Prostate gland (tissue), 2 donors: ENCODE measurements at regions not wholly inside any gene's neighbourhood (a gene's known extent, or its start where the extent isn't known, plus 50 kb on each side); places are given as distances from the start of the nearest gene placed in this dataset.

Experiments
- DNase-seq: peaks from one replicate; pipeline ENCODE4 v3.0.0-alpha.2; 2019; ENCODE audit warnings: low spot score
- H3K27ac ChIP-seq, 2 donors: fragments of 200-600 bp; sonication (generic); 2 replicates each; pipeline ENCODE4 v1.5.1; 2017 to 2019
- H3K27me3 ChIP-seq: fragments of 200-600 bp; sonication (generic); replicated peaks from 2 replicates; pipeline ENCODE4 v1.5.1; 2019; ENCODE audit not compliant: insufficient read depth
- H3K36me3 ChIP-seq, 2 donors: fragments of 200-600 bp; sonication (generic); 1 replicate in 1 of 2; 2 replicates in 1 of 2; pipeline versions ENCODE4 v1.5.1 to v1.8.1; 2017 to 2019
- H3K4me1 ChIP-seq: fragments of 200-600 bp; sonication (generic); replicated peaks from 2 replicates; pipeline ENCODE4 v1.5.1; 2019
- H3K4me3 ChIP-seq, 2 donors: fragments of 200-600 bp; sonication (generic); 2 replicates each; pipeline ENCODE4 v1.5.1; 2017 to 2019
- H3K9me3 ChIP-seq: fragments of 200-600 bp; sonication (generic); 2 replicates; pipeline ENCODE4 v1.5.1; 2017
- POLR2A ChIP-seq: fragments of 450-650 bp; IDR thresholded peaks from one replicate; pipeline ENCODE4 v1.6.1; 2016; ENCODE audit warnings: antibody characterized with exemption, mild to moderate bottlenecking
- POLR2AphosphoS5 ChIP-seq: sonication (generic); formaldehyde crosslinking; IDR thresholded peaks from one replicate; pipeline ENCODE4 v1.6.1; 2017; ENCODE audit warnings: antibody characterized with exemption
- WGBS: methylation state at CpG from one replicate; pipeline ENCODE4 v1.1.5; 2018; 5-methylcytosine and 5-hydroxymethylcytosine counted together
- intact Hi-C: fragments of 100-400 bp; cut with DNase I; formaldehyde crosslinking; loops from one replicate; pipeline ENCODE4 v1.14.2; 2022
- TF ChIP-seq, protein P1 (sequence below), 4 experiments: fragments of 200-600 bp in 2 of 4; fragments of 450-650 bp in 2 of 4; sonication (generic) in 2 of 4; IDR thresholded peaks; 1 replicate in 3 of 4; 2 replicates in 1 of 4; pipeline ENCODE4 v1.5.1; 2016 to 2019; ENCODE audit warnings: antibody characterized with exemption in 4 of 4, mild to moderate bottlenecking in 2 of 4, moderate library complexity in 2 of 4

DNA sequence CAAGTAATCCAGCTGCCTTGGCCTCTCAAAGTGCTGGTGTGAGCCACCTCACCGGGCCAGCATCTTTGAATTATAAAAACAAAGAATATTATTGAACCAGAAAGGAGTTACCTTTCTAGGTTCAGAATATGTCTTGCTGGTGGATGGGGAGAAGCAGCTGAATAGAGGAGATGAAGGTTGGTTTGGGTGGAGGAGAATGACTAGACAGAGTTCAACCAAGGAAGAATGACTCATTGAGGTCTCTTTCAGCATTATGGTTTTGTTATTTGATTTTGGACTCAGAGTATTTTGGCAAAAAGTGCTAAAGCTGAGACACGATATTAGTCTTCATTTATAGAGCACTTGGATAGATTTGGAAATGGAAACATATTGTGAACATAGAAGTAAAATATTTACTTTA is 75.2 kb upstream of the MPDZ start:
- H3K4me3 ChIP-seq: no peak overlapping the region
- TF ChIP-seq POLR2A (no peak), POLR2AphosphoS5 (no peak)
- TF ChIP-seq, protein P1, sequence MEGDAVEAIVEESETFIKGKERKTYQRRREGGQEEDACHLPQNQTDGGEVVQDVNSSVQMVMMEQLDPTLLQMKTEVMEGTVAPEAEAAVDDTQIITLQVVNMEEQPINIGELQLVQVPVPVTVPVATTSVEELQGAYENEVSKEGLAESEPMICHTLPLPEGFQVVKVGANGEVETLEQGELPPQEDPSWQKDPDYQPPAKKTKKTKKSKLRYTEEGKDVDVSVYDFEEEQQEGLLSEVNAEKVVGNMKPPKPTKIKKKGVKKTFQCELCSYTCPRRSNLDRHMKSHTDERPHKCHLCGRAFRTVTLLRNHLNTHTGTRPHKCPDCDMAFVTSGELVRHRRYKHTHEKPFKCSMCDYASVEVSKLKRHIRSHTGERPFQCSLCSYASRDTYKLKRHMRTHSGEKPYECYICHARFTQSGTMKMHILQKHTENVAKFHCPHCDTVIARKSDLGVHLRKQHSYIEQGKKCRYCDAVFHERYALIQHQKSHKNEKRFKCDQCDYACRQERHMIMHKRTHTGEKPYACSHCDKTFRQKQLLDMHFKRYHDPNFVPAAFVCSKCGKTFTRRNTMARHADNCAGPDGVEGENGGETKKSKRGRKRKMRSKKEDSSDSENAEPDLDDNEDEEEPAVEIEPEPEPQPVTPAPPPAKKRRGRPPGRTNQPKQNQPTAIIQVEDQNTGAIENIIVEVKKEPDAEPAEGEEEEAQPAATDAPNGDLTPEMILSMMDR (IDR thresholded peaks at IDR 0.05): no peak
- H3K9me3 ChIP-seq: no peaks in the 10 kb centered on the region
- H3K27me3 ChIP-seq: no peaks in the 10 kb centered on the region
- intact Hi-C loops: loop anchor here (5.0 to 10.0 kb wide), 3 partner anchors 73 to 1080 kb away; no protein-coding TSS in a partner anchor
- 69% methylated on average over 2 of the region's 2 CpGs for WGBS
- no peaks in the 10 kb centered on the region for H3K36me3 ChIP-seq
- no peak for DNase-seq
- no peaks in the 10 kb centered on the region for H3K4me1 ChIP-seq
- H3K27ac ChIP-seq: no peak overlapping the region

DNA sequence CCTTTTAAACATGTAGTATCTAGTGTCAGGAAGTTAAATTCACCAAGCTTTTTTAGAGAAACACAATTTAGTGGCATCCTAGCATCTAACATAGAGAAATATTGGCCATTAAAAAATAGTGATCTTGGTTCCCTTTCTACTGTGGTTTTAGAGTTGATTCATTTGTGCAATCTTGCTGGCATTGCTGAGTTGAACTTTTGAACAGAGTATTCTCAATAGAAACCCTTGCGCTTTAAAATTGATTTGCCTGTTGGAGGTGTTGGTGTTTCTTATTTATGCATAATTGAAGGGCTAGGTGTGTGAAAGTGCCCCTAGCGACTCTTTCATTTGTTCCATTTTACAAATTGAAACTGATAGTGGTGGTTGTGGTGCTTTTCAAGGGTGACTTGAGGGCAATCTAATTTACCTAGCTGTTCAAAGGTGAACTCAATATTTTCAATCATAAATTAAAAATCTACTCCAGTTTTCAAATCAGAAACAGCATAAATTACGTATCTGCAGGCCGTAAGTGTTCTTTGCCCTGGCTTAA is 73.0 kb upstream of the MPDZ start:
- Histone ChIP-seq H3K4me3 (no peak overlapping the region), H3K27me3 (no peaks in the 10 kb centered on the region), H3K9me3 (no peaks in the 10 kb centered on the region), H3K36me3 (no peaks in the 10 kb centered on the region), H3K4me1 (no peaks in the 10 kb centered on the region), H3K27ac (no peak overlapping the region)
- intact Hi-C loops: loop anchor here (5.0 to 10.0 kb wide), 3 partner anchors 75 to 1082 kb away; no protein-coding TSS in a partner anchor
- no peak for DNase-seq
- TF ChIP-seq, protein P1 (IDR thresholded peaks at IDR 0.05): no peak
- TF ChIP-seq POLR2AphosphoS5: no peak
- no peak for TF ChIP-seq POLR2A
- WGBS: 71% methylated on average over 4 of the region's 4 CpGs

DNA sequence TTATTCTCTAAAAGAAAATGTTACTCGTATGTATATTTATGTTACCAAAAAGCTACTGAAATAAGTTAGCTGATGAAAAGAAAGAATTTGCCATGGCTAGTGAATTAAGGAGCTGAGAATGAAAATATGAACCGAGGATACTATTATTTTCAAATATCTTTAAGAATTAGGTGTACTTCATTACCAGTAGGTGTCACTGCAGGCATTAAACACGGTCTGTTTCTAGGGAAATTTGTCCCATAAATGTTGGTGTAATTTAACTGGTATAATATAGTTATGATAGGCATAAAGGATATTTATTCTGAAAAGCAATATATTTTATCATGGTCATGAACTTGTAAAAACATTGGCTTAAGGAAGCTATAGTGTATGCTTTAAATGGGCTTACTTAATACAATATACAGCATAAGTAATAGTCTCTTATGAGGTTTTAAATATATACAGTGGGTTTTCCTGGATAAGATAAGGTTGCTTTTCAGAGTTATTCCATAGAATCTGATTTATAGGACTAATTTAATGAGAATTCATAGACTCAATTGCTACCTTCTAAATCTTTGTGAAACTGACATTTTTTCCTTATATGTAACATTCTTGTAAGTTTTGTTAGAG is 72.4 kb upstream of the MPDZ start:
- intact Hi-C loops: loop anchor here (5.0 to 10.0 kb wide), 3 partner anchors 75 to 1083 kb away; no protein-coding TSS in a partner anchor
- Histone ChIP-seq H3K27me3 (no peaks in the 10 kb centered on the region), H3K4me3 (no peak overlapping the region), H3K4me1 (no peaks in the 10 kb centered on the region), H3K9me3 (no peaks in the 10 kb centered on the region), H3K27ac (no peak overlapping the region), H3K36me3 (no peaks in the 10 kb centered on the region)
- peak; percentile 6 for DNase-seq
- WGBS: 12% methylated on average over 3 of the region's 3 CpGs
- TF ChIP-seq, protein P1 (IDR thresholded peaks at IDR 0.05): peak in 3 of 4 experiments; percentile 48 to 68 (median 66)
- TF ChIP-seq POLR2AphosphoS5 (no peak), POLR2A (no peak)

DNA sequence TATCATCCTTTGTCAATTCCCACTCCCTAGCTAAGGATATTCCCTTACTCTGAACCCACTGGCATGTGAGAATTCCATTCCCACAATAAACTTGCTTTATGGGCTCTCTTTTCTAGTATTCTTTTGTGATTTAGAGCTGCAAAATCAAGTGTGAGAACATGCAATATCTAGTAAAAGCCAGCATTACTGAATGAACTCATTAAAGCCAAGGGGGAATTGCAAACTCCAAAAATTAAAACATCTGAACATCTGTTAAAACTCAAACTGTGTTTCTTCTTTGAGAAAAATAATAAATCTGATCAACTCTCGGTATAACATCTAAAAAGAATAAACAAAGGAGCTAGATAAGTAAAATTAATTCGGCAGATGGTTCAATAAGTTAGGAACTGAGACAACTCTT is 53.1 kb upstream of the MPDZ start:
- no peak overlapping the region for H3K27ac ChIP-seq
- 36% methylated on average over 2 of the region's 2 CpGs for WGBS
- no peak overlapping the region for H3K4me3 ChIP-seq
- H3K36me3 ChIP-seq: no peaks in the 10 kb centered on the region
- H3K4me1 ChIP-seq: no peaks in the 10 kb centered on the region
- TF ChIP-seq POLR2AphosphoS5 (no peak), POLR2A (no peak)
- TF ChIP-seq, protein P1 (IDR thresholded peaks at IDR 0.05): no peak
- no peaks in the 10 kb centered on the region for H3K9me3 ChIP-seq
- no peaks in the 10 kb centered on the region for H3K27me3 ChIP-seq
- no peak for DNase-seq
- intact Hi-C loops: no loop called here

DNA sequence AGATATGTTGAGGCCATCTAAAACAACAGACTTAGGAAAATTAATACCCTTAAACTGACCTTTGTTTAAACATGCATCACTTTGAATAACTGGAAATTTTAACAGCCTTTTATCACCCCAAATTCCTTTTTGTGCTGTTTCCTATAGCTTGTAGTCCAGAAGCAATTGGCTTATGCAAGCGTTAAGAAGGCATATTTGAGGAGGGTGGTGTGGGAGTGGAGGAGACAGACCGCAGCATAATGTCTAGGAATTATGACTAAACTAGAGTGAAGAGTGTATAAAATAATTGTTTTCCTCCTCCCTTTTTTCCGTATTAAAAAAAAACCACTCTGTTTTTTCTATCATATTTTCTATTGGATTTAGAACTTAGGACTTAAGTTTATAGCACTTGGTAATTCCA is 51.8 kb upstream of the MPDZ start:
- TF ChIP-seq POLR2A (no peak), POLR2AphosphoS5 (no peak)
- TF ChIP-seq, protein P1 (IDR thresholded peaks at IDR 0.05): no peak
- intact Hi-C loops: no loop called here
- no peaks in the 10 kb centered on the region for H3K9me3 ChIP-seq
- DNase-seq: no peak
- H3K4me1 ChIP-seq: no peaks in the 10 kb centered on the region
- no peak overlapping the region for H3K27ac ChIP-seq
- no peaks in the 10 kb centered on the region for H3K27me3 ChIP-seq
- H3K4me3 ChIP-seq: no peak overlapping the region
- no peaks in the 10 kb centered on the region for H3K36me3 ChIP-seq
- WGBS: 95% methylated on average over 3 of the region's 3 CpGs
